ENCODE measurements at regions not wholly inside any gene's neighbourhood (a gene's known extent, or its start where the extent isn't known, plus 50 kb on each side); places are given as distances from the start of the nearest gene placed in this dataset.

DNA sequence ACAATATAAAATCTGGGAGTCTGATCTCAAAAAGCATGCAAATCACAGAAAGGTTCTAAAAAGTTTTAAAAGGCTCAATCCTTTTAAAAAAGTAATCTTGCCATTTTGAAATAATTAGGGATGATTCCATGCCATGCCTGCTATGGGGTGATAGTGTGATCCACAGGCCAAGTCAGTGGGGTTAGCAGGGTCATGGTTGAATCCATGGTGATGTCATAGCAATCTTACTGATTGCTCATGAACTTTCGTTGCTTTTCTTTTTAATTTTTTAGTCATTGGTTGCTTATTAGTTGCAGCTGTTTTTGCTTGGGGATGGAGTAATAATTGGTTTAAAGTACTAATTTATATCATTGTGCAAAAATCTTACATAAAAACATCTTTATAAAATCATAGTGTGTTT lies 485.0 kb downstream of the ENC1 start:
- no peaks in the 10 kb centered on the region for H3K27me3 ChIP-seq (ENCODE audit: control insufficient read depth, insufficient read depth, low read length)
- no peak for DNase-seq (ENCODE audit: low read depth, low spot score)
- POLR2A ChIA-PET: no interaction called here
- CTCF ChIA-PET: no interaction called here
- no peaks in the 10 kb centered on the region for H3K9me3 ChIP-seq (ENCODE audit: control insufficient read depth, insufficient read depth, low read length)
- no peak overlapping the region for H3K4me3 ChIP-seq (ENCODE audit: low read depth, low read length)
- no peak overlapping the region for H3K27ac ChIP-seq (ENCODE audit: low read depth, low read length)
- TF ChIP-seq, protein P1, sequence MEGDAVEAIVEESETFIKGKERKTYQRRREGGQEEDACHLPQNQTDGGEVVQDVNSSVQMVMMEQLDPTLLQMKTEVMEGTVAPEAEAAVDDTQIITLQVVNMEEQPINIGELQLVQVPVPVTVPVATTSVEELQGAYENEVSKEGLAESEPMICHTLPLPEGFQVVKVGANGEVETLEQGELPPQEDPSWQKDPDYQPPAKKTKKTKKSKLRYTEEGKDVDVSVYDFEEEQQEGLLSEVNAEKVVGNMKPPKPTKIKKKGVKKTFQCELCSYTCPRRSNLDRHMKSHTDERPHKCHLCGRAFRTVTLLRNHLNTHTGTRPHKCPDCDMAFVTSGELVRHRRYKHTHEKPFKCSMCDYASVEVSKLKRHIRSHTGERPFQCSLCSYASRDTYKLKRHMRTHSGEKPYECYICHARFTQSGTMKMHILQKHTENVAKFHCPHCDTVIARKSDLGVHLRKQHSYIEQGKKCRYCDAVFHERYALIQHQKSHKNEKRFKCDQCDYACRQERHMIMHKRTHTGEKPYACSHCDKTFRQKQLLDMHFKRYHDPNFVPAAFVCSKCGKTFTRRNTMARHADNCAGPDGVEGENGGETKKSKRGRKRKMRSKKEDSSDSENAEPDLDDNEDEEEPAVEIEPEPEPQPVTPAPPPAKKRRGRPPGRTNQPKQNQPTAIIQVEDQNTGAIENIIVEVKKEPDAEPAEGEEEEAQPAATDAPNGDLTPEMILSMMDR (IDR thresholded peaks at IDR 0.05; ENCODE audit: low read depth, low read length): no peak

GRCh38 chr5:74154526-74154925 lies 486.0 kb downstream of the ENC1 start:
- no peak overlapping the region for H3K4me3 ChIP-seq (ENCODE audit: low read depth, low read length)
- H3K27me3 ChIP-seq (ENCODE audit: control insufficient read depth, insufficient read depth, low read length): no peaks in the 10 kb centered on the region
- TF ChIP-seq, protein P1 (IDR thresholded peaks at IDR 0.05; ENCODE audit: low read depth, low read length): no peak
- no peak for DNase-seq (ENCODE audit: low read depth, low spot score)
- H3K27ac ChIP-seq (ENCODE audit: low read depth, low read length): no peak overlapping the region
- POLR2A ChIA-PET: no interaction called here
- H3K9me3 ChIP-seq (ENCODE audit: control insufficient read depth, insufficient read depth, low read length): no peaks in the 10 kb centered on the region
- CTCF ChIA-PET: no interaction called here

GRCh38 chr5:74153255-74153790 lies 487.2 kb downstream of the ENC1 start:
- H3K9me3 ChIP-seq (ENCODE audit: control insufficient read depth, insufficient read depth, low read length): no peaks in the 10 kb centered on the region
- TF ChIP-seq, protein P1 (IDR thresholded peaks at IDR 0.05; ENCODE audit: low read depth, low read length): no peak
- ChIA-PET POLR2A (no interaction called here), CTCF (no interaction called here)
- H3K4me3 ChIP-seq (ENCODE audit: low read depth, low read length): no peak overlapping the region
- DNase-seq (ENCODE audit: low read depth, low spot score): no peak
- no peaks in the 10 kb centered on the region for H3K27me3 ChIP-seq (ENCODE audit: control insufficient read depth, insufficient read depth, low read length)
- no peak overlapping the region for H3K27ac ChIP-seq (ENCODE audit: low read depth, low read length)

GRCh38 chr5:74152625-74153254 lies 487.8 kb downstream of the ENC1 start:
- Histone ChIP-seq H3K27ac (ENCODE audit: low read depth, low read length) (no peak overlapping the region), H3K27me3 (ENCODE audit: control insufficient read depth, insufficient read depth, low read length) (no peaks in the 10 kb centered on the region), H3K9me3 (ENCODE audit: control insufficient read depth, insufficient read depth, low read length) (no peaks in the 10 kb centered on the region), H3K4me3 (ENCODE audit: low read depth, low read length) (no peak overlapping the region)
- ChIA-PET CTCF (no interaction called here), POLR2A (no interaction called here)
- DNase-seq (ENCODE audit: low read depth, low spot score): no peak
- TF ChIP-seq, protein P1 (IDR thresholded peaks at IDR 0.05; ENCODE audit: low read depth, low read length): no peak

- TF ChIP-seq, protein P1 (IDR thresholded peaks at IDR 0.05; ENCODE audit: low read depth, low read length): no peak
- Histone ChIP-seq H3K9me3 (ENCODE audit: control insufficient read depth, insufficient read depth, low read length) (no peaks in the 10 kb centered on the region), H3K27ac (ENCODE audit: low read depth, low read length) (no peak overlapping the region), H3K27me3 (ENCODE audit: control insufficient read depth, insufficient read depth, low read length) (no peaks in the 10 kb centered on the region), H3K4me3 (ENCODE audit: low read depth, low read length) (no peak overlapping the region)
- POLR2A ChIA-PET: no interaction called here
- CTCF ChIA-PET: no interaction called here
- DNase-seq (ENCODE audit: low read depth, low spot score): no peak
These were observed 488.4 kb downstream of the ENC1 start for GRCh38 chr5:74152136-74152535.
